NCI-H460 (cell line): ENCODE measurements at regions not wholly inside any gene's neighbourhood (a gene's known extent, or its start where the extent isn't known, plus 50 kb on each side); places are given as distances from the start of the nearest gene placed in this dataset.

ENCODE experiments used
- DNase-seq: peaks from one replicate; pipeline ENCODE4 v3.0.0-alpha.2; 2016; ENCODE audit warnings: low read depth; ENCODE audit errors: extremely low read depth
- small RNA-seq, 2 experiments: library from RNA; depleted of rRNA; stranded (forward); fragments of <200 nt; gene quantifications; one replicate each; pipeline ENCODE3, GENCODE V24; 2014

- DNase-seq = no peak
These were observed 56.5 kb upstream of the ANKRD55 start for GRCh38 chr5:56289602-56289987.

GRCh38 chr5:56288873-56289601 is 55.9 kb upstream of the ANKRD55 start:
- DNase-seq = no peak

GRCh38 chr5:56286015-56286884 is 53.1 kb upstream of the ANKRD55 start:
- DNase-seq = no peak

- no peak for DNase-seq
These were observed 49.8 kb upstream of the ANKRD55 start for GRCh38 chr5:56282951-56283350.

Small RNA genes in the stretch of these regions (small RNA-seq; reads per million reads assigned to genes)
- gene HMGN1P17 = 0 reads per million in 2 experiments
- gene RNU6ATAC2P = 0 to 0.12 reads per million in 2 experiments
